Stomach (tissue), 8 donors: ENCODE measurements at regions not wholly inside any gene's neighbourhood (a gene's known extent, or its start where the extent isn't known, plus 50 kb on each side); places are given as distances from the start of the nearest gene placed in this dataset.
A peak's percentile ranks its signal among the peaks of the same experiment; 100 is the strongest.

ENCODE experiments used
- DNase-seq, 2 donors: peaks; one replicate each; pipeline versions ENCODE4 v3.0.0 to v3.0.0-alpha.2; 2013 to 2019
- H3K27ac ChIP-seq, 5 donors: fragments of 200-600 bp in 4 of 5; sonication (generic) in 4 of 5; one replicate each; pipeline ENCODE4 v1.5.1; 2013 to 2019; ENCODE audit warnings: mild to moderate bottlenecking in 1 of 5, moderate library complexity in 1 of 5
- H3K27me3 ChIP-seq, 3 donors: fragments of 200-600 bp; sonication (generic); one replicate each; pipeline ENCODE4 v1.5.1; 2017 to 2019; ENCODE audit warnings: mixed run types in 1 of 3
- H3K36me3 ChIP-seq, 4 donors: fragments of 200-600 bp; sonication (generic); 1 replicate in 3 of 4; 2 replicates in 1 of 4; pipeline ENCODE4 v1.5.1; 2016 to 2019
- H3K4me1 ChIP-seq, 4 donors: fragments of 200-600 bp; sonication (generic); one replicate each; pipeline ENCODE4 v1.5.1; 2016 to 2019
- H3K4me3 ChIP-seq, 4 donors: fragments of 200-600 bp; sonication (generic) in 3 of 4; one replicate each; pipeline ENCODE4 v1.5.1; 2016 to 2019; ENCODE audit warnings: mild to moderate bottlenecking in 1 of 4
- H3K9me3 ChIP-seq, 4 donors: fragments of 200-600 bp; sonication (generic); one replicate each; pipeline ENCODE4 v1.5.1; 2016 to 2019
- EP300 ChIP-seq: sonication (generic); formaldehyde crosslinking; IDR thresholded peaks from one replicate; pipeline ENCODE4 v1.6.1; 2017; ENCODE audit warnings: antibody characterized with exemption
- POLR2A ChIP-seq, 4 donors: fragments of 450-650 bp; IDR thresholded peaks; one replicate each; pipeline ENCODE4 v1.6.1; 2016; ENCODE audit warnings: antibody characterized with exemption in 4 of 4, control low read depth in 2 of 4, mild to moderate bottlenecking in 1 of 4, moderate library complexity in 1 of 4
- POLR2AphosphoS5 ChIP-seq, 3 donors: sonication (generic); formaldehyde crosslinking; IDR thresholded peaks; one replicate each; pipeline ENCODE4 v1.6.1; 2016; ENCODE audit warnings: antibody characterized with exemption in 3 of 3
- WGBS, 5 donors: extraction: QIAGEN DNeasy Blood & Tissue Kit in 3 of 5; methylation state at CpG; one replicate each; pipeline versions ENCODE4 v1.1.5 to v1.1.7; 2013 to 2018; 5-methylcytosine and 5-hydroxymethylcytosine counted together
- intact Hi-C: fragments of 100-400 bp; cut with DNase I; formaldehyde crosslinking; loops from one replicate; pipeline ENCODE4 v1.15.1; 2023; ENCODE audit warnings: low total_unique reads
- TF ChIP-seq, protein P1 (sequence below), 7 experiments: fragments of 450-650 bp in 4 of 7; fragments of 200-600 bp in 3 of 7; sonication (generic) in 3 of 7; IDR thresholded peaks; one replicate each; pipeline ENCODE4 v1.5.1; 2016 to 2019; ENCODE audit warnings: antibody characterized with exemption in 7 of 7, control low read depth in 2 of 7, mild to moderate bottlenecking in 1 of 7
- donor health status: healthy with polysubstance abuse.
- donor health status: Bipolar disorder and iron deficiency.
- donor health status: healthy.

DNA sequence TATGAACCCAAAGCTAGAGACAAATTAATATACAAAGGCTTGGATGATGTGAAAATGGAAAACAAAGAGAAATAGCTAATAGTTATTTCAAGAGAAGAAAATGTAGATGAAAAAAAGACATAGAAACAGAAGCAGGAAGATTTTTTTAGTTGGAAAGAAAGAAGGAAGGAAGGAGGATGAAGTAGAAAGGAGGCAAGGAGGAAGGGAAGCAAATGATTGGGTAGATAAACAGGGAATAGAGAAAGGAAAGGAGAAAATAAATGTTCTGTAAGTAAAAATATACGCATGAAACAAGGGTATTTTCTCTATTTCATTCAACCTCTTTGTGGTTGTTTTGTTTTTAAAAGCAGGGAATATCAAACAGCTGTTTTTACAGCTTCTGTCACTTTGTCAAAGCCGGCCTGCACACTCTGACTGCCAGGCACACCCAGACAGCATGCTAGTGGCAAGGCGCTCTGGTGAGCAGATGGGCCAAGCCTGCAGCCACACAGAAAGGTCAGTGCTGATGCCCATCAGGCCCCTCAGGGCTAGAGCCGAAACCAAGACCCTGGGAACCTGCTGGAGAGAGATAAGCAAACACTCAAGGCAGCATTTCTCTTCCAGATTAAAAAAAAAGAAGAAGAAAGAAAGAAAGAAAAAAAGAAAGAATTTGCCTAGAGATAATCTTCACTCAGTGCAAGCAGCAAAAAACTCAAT is 72.9 kb upstream of the CTTNBP2NL start:
- Histone ChIP-seq H3K9me3 (no peaks in the 10 kb centered on the region), H3K4me3 (no peak overlapping the region), H3K36me3 (no peaks in the 10 kb centered on the region), H3K27me3 (peaks cover 0 to 13% (median 0%) of the 10 kb centered on the region in 3 donors), H3K4me1 (peaks cover 0 to 18% (median 3%) of the 10 kb centered on the region in 4 donors), H3K27ac (no peak overlapping the region)
- intact Hi-C loops: no loop called here
- 49 to 69% (median 59%) methylated on average over 4 of the region's 4 CpGs for WGBS, 5 donors
- no peak for TF ChIP-seq POLR2A (IDR thresholded peaks at IDR 0.05)
- no peak for TF ChIP-seq EP300
- TF ChIP-seq POLR2AphosphoS5 (IDR thresholded peaks at IDR 0.05): no peak
- DNase-seq: no peak

GRCh38 chr1:112325504-112325903 is 70.5 kb upstream of the CTTNBP2NL start:
- Histone ChIP-seq H3K4me1 (peaks cover 0 to 8% (median 0%) of the 10 kb centered on the region in 4 donors), H3K27ac (no peak overlapping the region), H3K27me3 (peaks cover 0 to 25% (median 7%) of the 10 kb centered on the region in 3 donors), H3K4me3 (no peak overlapping the region), H3K9me3 (no peaks in the 10 kb centered on the region), H3K36me3 (no peaks in the 10 kb centered on the region)
- DNase-seq: peak in 1 of 2 donors; percentile 58
- TF ChIP-seq EP300 (no peak), POLR2A (IDR thresholded peaks at IDR 0.05) (no peak), POLR2AphosphoS5 (IDR thresholded peaks at IDR 0.05) (no peak)
- TF ChIP-seq, protein P1, sequence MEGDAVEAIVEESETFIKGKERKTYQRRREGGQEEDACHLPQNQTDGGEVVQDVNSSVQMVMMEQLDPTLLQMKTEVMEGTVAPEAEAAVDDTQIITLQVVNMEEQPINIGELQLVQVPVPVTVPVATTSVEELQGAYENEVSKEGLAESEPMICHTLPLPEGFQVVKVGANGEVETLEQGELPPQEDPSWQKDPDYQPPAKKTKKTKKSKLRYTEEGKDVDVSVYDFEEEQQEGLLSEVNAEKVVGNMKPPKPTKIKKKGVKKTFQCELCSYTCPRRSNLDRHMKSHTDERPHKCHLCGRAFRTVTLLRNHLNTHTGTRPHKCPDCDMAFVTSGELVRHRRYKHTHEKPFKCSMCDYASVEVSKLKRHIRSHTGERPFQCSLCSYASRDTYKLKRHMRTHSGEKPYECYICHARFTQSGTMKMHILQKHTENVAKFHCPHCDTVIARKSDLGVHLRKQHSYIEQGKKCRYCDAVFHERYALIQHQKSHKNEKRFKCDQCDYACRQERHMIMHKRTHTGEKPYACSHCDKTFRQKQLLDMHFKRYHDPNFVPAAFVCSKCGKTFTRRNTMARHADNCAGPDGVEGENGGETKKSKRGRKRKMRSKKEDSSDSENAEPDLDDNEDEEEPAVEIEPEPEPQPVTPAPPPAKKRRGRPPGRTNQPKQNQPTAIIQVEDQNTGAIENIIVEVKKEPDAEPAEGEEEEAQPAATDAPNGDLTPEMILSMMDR (IDR thresholded peaks at IDR 0.05): no peak
- WGBS, 5 donors: 16 to 37% (median 24%) methylated on average over 2 to 15 of the region's 15 CpGs
- intact Hi-C loops: no loop called here

- DNase-seq: no peak
- WGBS, 5 donors: 69 to 81% (median 73%) methylated on average over 2 to 3 of the region's 3 CpGs
- intact Hi-C loops: no loop called here
- Histone ChIP-seq H3K4me3 (no peak overlapping the region), H3K36me3 (no peaks in the 10 kb centered on the region), H3K4me1 (peaks cover 0 to 8% (median 0%) of the 10 kb centered on the region in 4 donors), H3K9me3 (no peaks in the 10 kb centered on the region), H3K27me3 (peaks cover 0 to 20% (median 7%) of the 10 kb centered on the region in 3 donors), H3K27ac (no peak overlapping the region)
- TF ChIP-seq EP300 (no peak), POLR2AphosphoS5 (IDR thresholded peaks at IDR 0.05) (no peak), POLR2A (IDR thresholded peaks at IDR 0.05) (no peak)
- TF ChIP-seq, protein P1 (IDR thresholded peaks at IDR 0.05): no peak
Measured at GRCh38 chr1:112328600-112328999, 67.4 kb upstream of the CTTNBP2NL start.

- intact Hi-C loops: no loop called here
- H3K27ac ChIP-seq: no peak overlapping the region
- 57 to 65% (median 60%) methylated on average over 9 of the region's 9 CpGs for WGBS, 5 donors
Measured at GRCh38 chr1:112332176-112333150, 63.6 kb upstream of the CTTNBP2NL start.

More at GRCh38 chr1:112332176-112333150, 63.6 kb upstream of the CTTNBP2NL start:
- H3K36me3 ChIP-seq: no peaks in the 10 kb centered on the region
- DNase-seq: peak in 1 of 2 donors; percentile 34
- peaks cover 0 to 8% (median 2%) of the 10 kb centered on the region in 4 donors for H3K4me1 ChIP-seq
- H3K4me3 ChIP-seq: no peak overlapping the region
- H3K9me3 ChIP-seq: no peaks in the 10 kb centered on the region
- TF ChIP-seq POLR2A (IDR thresholded peaks at IDR 0.05): no peak
- TF ChIP-seq, protein P1 (IDR thresholded peaks at IDR 0.05): no peak
- no peak for TF ChIP-seq EP300
- no peak for TF ChIP-seq POLR2AphosphoS5 (IDR thresholded peaks at IDR 0.05)
- peaks cover 0 to 19% (median 7%) of the 10 kb centered on the region in 3 donors for H3K27me3 ChIP-seq
